K562 (cell line): ENCODE measurements at regions not wholly inside any gene's neighbourhood (a gene's known extent, or its start where the extent isn't known, plus 50 kb on each side); places are given as distances from the start of the nearest gene placed in this dataset.

Source experiments
- ATAC-seq: fragments of 200-7000 bp; cut with Tn5 transposase; 3 replicates; pipeline ENCODE4 v1.9.1; 2020; ENCODE audit warnings: moderate library complexity
- BruUV-seq: library from RNA; stranded (reverse); fragments of 400-500 nt; replicated peaks from 2 replicates; lab custom pipeline; 2021; lab: Mats Ljungman, UMichigan
- CTCF ChIA-PET: fragments of 300-600 bp; formaldehyde crosslinking; extraction: SDS; loops from one replicate; lab custom pipeline; 2021; ENCODE audit warnings: low intra/inter-chr PET ratio; lab: Yijun Ruan, JAX
- POLR2A ChIA-PET: fragments of 300-600, 350-650 bp; sonication (Branson Sonifier 250); formaldehyde crosslinking; extraction: SDS; loops from one replicate; lab custom pipeline; 2021; ENCODE audit warnings: antibody characterized with exemption, inconsistent platforms; lab: Yijun Ruan, JAX
- DNase-seq, 4 experiments: peaks; one replicate each; pipeline versions ENCODE4 v3.0.0 to v3.0.0-alpha.2; 2011 to 2018; ENCODE audit warnings: low spot score in 3 of 4, mixed read lengths in 3 of 4; ENCODE audit errors: extremely low read depth in 1 of 4
- FAIRE-seq: peaks from 2 replicates; lab custom pipeline; 2011; peaks lifted over from hg19 to GRCh38; lab: Jason Lieb, UNC
- H2AFZ ChIP-seq: 2 replicates; pipeline ENCODE4 v1.6.0; 2011; ENCODE audit warnings: low read depth, low read length, control low read depth, inconsistent platforms
- H3K27ac ChIP-seq: fragments of 200-600 bp; 3 replicates; pipeline ENCODE4 v1.8.0; 2011; ENCODE audit warnings: low read depth, mild to moderate bottlenecking, control low read depth, inconsistent platforms, low read length, moderate library complexity, mixed read lengths; ENCODE audit errors: extremely low read depth
- H3K27me3 ChIP-seq, 2 experiments: fragments of 300-600 bp in 1 of 2; 2 replicates in 1 of 2; 3 replicates in 1 of 2; pipeline versions ENCODE4 v1.6.0 to v1.8.0; 2011; ENCODE audit warnings: inconsistent platforms in 2 of 2, low read length in 2 of 2, mild to moderate bottlenecking in 1 of 2, mixed read lengths in 1 of 2, moderate library complexity in 1 of 2; ENCODE audit not compliant: control insufficient read depth in 2 of 2, insufficient read depth in 2 of 2
- H3K36me3 ChIP-seq: fragments of 300-600 bp; 3 replicates; pipeline ENCODE4 v1.8.0; 2011; ENCODE audit warnings: mild to moderate bottlenecking, low read length, inconsistent platforms; ENCODE audit not compliant: control insufficient read depth, insufficient read depth
- H3K4me1 ChIP-seq, 2 experiments: fragments of 200-600 bp in 1 of 2; replicated peaks in 1 of 2; 2 replicates in 1 of 2; 3 replicates in 1 of 2; pipeline versions ENCODE4 v1.5.1 to v1.8.0; 2011; ENCODE audit warnings: inconsistent platforms in 2 of 2, low read length in 2 of 2, mild to moderate bottlenecking in 1 of 2, mixed read lengths in 1 of 2, moderate library complexity in 1 of 2; ENCODE audit not compliant: control insufficient read depth in 2 of 2, insufficient read depth in 2 of 2
- H3K4me2 ChIP-seq: 2 replicates; pipeline ENCODE4 v1.6.1; 2011; ENCODE audit warnings: low read length, control low read depth, inconsistent platforms, mixed read lengths; ENCODE audit not compliant: insufficient read depth
- H3K4me3 ChIP-seq: fragments of 200-600 bp; sonication (generic), shearing (Covaris generic); 2 replicates; pipeline ENCODE4 v1.5.1; 2016; ENCODE audit warnings: control low read depth, inconsistent platforms
- H3K79me2 ChIP-seq: fragments of 200-600 bp; 3 replicates; pipeline ENCODE4 v1.8.0; 2011; ENCODE audit warnings: low read length, inconsistent platforms; ENCODE audit not compliant: control insufficient read depth, insufficient read depth
- H3K9ac ChIP-seq, 2 experiments: 2 replicates each; pipeline versions ENCODE4 v1.6.0 to v1.6.1; 2011; ENCODE audit warnings: low read depth in 2 of 2, low read length in 2 of 2, control low read depth in 1 of 2, inconsistent platforms in 1 of 2, mild to moderate bottlenecking in 1 of 2, mixed read lengths in 1 of 2; ENCODE audit not compliant: insufficient read depth in 1 of 2
- H3K9me1 ChIP-seq: one replicate; pipeline ENCODE4 v1.6.0; 2011; ENCODE audit warnings: inconsistent platforms, mild to moderate bottlenecking, low read length, moderate library complexity; ENCODE audit not compliant: control insufficient read depth, insufficient read depth
- H3K9me3 ChIP-seq: replicated peaks from 2 replicates; pipeline ENCODE4 v1.5.1; 2011; ENCODE audit warnings: low read depth, low read length, inconsistent platforms; ENCODE audit not compliant: control insufficient read depth, insufficient read depth
- H4K20me1 ChIP-seq: replicated peaks from 2 replicates; pipeline ENCODE4 v1.6.1; 2011; ENCODE audit warnings: low read length, inconsistent platforms, mixed read lengths; ENCODE audit not compliant: control insufficient read depth, insufficient read depth
- BACH1 ChIP-seq: fragments of 200-800 bp; sonication (Bioruptor generic); IDR thresholded peaks from 2 replicates; pipeline ENCODE4 v1.6.1; 2016; ENCODE audit warnings: missing genetic modification characterization, missing compliant biosample characterization
- BRF2 ChIP-seq: IDR thresholded peaks from 3 replicates; pipeline ENCODE4 v1.6.1; 2011; ENCODE audit warnings: borderline replicate concordance, mild to moderate bottlenecking; ENCODE audit not compliant: insufficient read length, insufficient read depth
- UBTF ChIP-seq, 2 experiments: IDR thresholded peaks; 2 replicates each; pipeline ENCODE4 v1.6.1; 2012; ENCODE audit warnings: improper control_type of control experiment in 2 of 2, low read depth in 2 of 2, low read length in 2 of 2, borderline replicate concordance in 1 of 2
- ZNF644 ChIP-seq: fragments of 200-800 bp; sonication (Bioruptor generic); IDR thresholded peaks from 2 replicates; pipeline ENCODE4 v1.6.1; 2016; ENCODE audit warnings: low read depth, missing genetic modification characterization, missing compliant biosample characterization
- WGBS: fragments of 100-300 bp; shearing (Covaris generic); methylation state at CpG from one replicate; pipeline ENCODE4 v1.1.6; 2016; ENCODE audit warnings: low coverage, mixed read lengths; ENCODE audit not compliant: insufficient coverage; ENCODE audit errors: missing lambda C conversion rate; 5-methylcytosine and 5-hydroxymethylcytosine counted together
- in situ Hi-C: fragments of 300-500 bp; cut with MboI; formaldehyde crosslinking; loops from 4 replicates; pipeline ENCODE4 v1.15.0; 2018; ENCODE audit warnings: inconsistent platforms, mixed read lengths
- intact Hi-C: fragments of 100-400 bp; cut with micrococcal nuclease; formaldehyde crosslinking; loops from 2 replicates; pipeline ENCODE4 v1.14.2; 2022
- TF ChIP-seq, protein P1 (sequence below): sonication (generic); formaldehyde crosslinking; IDR thresholded peaks from 2 replicates; pipeline ENCODE4 v1.8.1; 2022; ENCODE audit warnings: missing genetic modification reagents

DNA sequence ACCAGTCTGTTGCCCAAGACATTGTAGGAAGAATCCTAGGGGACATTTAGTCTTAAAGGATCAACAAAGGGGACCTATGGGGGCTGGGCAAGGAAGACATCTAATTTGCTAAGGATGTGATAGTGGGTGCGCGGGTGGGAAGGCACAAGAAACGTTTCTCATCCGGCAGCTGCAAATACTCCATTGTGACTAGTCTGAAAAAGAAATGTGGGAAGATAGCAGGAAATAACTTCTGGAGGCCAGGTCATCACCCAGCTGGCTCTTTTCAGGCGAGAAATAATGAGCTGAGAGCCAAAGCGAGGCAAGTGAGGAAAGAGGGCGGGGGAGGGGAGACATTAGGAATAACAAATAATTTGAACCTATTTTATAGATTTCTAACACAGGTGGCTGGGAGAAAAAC is 70.3 kb upstream of the NCK2 start (continued):
- no peak for TF ChIP-seq BRF2

GRCh38 chr2:105671156-105671555 is 73.6 kb upstream of the NCK2 start:
- ChIA-PET POLR2A (interaction anchor here (1.6 kb wide), 1 partner anchor 70 kb away, joined by 4 read pairs; no protein-coding TSS in a partner anchor), CTCF (interaction anchor here (1.1 kb wide), 1 partner anchor 94 kb away, joined by 3 read pairs; no protein-coding TSS in a partner anchor)
- in situ Hi-C loops = no loop called here
- WGBS = 46% methylated on average over 8 of the region's 8 CpGs
- TF ChIP-seq ZNF644 (tag) (no peak), BACH1 (no peak), UBTF (IDR thresholded peaks at IDR 0.05; ENCODE audit: borderline replicate concordance in 1 of 2, low read depth in 2 of 2, low read length in 2 of 2) (no peak)
- TF ChIP-seq, protein P1, sequence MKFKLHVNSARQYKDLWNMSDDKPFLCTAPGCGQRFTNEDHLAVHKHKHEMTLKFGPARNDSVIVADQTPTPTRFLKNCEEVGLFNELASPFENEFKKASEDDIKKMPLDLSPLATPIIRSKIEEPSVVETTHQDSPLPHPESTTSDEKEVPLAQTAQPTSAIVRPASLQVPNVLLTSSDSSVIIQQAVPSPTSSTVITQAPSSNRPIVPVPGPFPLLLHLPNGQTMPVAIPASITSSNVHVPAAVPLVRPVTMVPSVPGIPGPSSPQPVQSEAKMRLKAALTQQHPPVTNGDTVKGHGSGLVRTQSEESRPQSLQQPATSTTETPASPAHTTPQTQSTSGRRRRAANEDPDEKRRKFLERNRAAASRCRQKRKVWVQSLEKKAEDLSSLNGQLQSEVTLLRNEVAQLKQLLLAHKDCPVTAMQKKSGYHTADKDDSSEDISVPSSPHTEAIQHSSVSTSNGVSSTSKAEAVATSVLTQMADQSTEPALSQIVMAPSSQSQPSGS (CRISPR knock-in tag) = no peak
- H3K27me3 ChIP-seq = no peaks in the 10 kb centered on the region
- ATAC-seq = no peak
- H2AFZ ChIP-seq = no peak overlapping the region
- no peak overlapping the region for H3K4me3 ChIP-seq
- H3K9ac ChIP-seq = no peak overlapping the region
- H4K20me1 ChIP-seq = no peaks in the 10 kb centered on the region
- no peaks in the 10 kb centered on the region for H3K79me2 ChIP-seq
- no peaks in the 10 kb centered on the region for H3K9me1 ChIP-seq
- no peaks in the 10 kb centered on the region for H3K36me3 ChIP-seq
- no peak for FAIRE-seq
- no peak overlapping the region for H3K4me2 ChIP-seq
- peaks cover 7% of the 10 kb centered on the region; the same call in 1 of the 2 replicates for H3K9me3 ChIP-seq
- no peak overlapping the region for H3K27ac ChIP-seq
- intact Hi-C loops = no loop called here
- peaks cover 5 to 9% of the 10 kb centered on the region in 2 experiments; a peak in 4 of 5 replicates for H3K4me1 ChIP-seq
- BruUV-seq = no TSS peak
- no peak for DNase-seq
